Progenitor cell of endocrine pancreas (in vitro differentiated cells): ENCODE measurements at regions not wholly inside any gene's neighbourhood (a gene's known extent, or its start where the extent isn't known, plus 50 kb on each side); places are given as distances from the start of the nearest gene placed in this dataset.

Experiments
- DNase-seq: peaks from one replicate; pipeline ENCODE4 v3.0.0; 2021; ENCODE audit warnings: low spot score; ENCODE audit not compliant: unreplicated experiment
- H3K27ac Mint-ChIP-seq: 2 replicates; pipeline ENCODE4 v1.8.0; 2021; ENCODE audit warnings: mild to moderate bottlenecking, moderate library complexity, mixed read lengths
- H3K27me3 Mint-ChIP-seq: 2 replicates; pipeline ENCODE4 v1.8.0; 2021; ENCODE audit warnings: mixed read lengths
- H3K36me3 Mint-ChIP-seq: 2 replicates; pipeline ENCODE4 v1.8.0; 2022; ENCODE audit warnings: mixed read lengths; ENCODE audit not compliant: insufficient read depth
- H3K4me1 Mint-ChIP-seq: 2 replicates; pipeline ENCODE4 v1.8.0; 2021; ENCODE audit warnings: low read depth, mixed read lengths
- H3K4me3 Mint-ChIP-seq: 2 replicates; pipeline ENCODE4 v1.8.0; 2021; ENCODE audit warnings: low read depth, mild to moderate bottlenecking, moderate library complexity, mixed read lengths
- H3K9me3 Mint-ChIP-seq: 2 replicates; pipeline ENCODE4 v1.8.0; 2021; ENCODE audit warnings: low read depth, mixed read lengths
- TF ChIP-seq, protein P1 (sequence below): fragments of 200-600 bp; sonication (generic); IDR thresholded peaks from one replicate; pipeline ENCODE4 v1.5.0; 2021; ENCODE audit warnings: antibody characterized with exemption, mild to moderate bottlenecking; ENCODE audit not compliant: unreplicated experiment

- H3K36me3 Mint-ChIP-seq = no peaks in the 10 kb centered on the region
- DNase-seq = no peak
- H3K27me3 Mint-ChIP-seq = peaks cover 5% of the 10 kb centered on the region
- no peaks in the 10 kb centered on the region for H3K9me3 Mint-ChIP-seq
- TF ChIP-seq, protein P1, sequence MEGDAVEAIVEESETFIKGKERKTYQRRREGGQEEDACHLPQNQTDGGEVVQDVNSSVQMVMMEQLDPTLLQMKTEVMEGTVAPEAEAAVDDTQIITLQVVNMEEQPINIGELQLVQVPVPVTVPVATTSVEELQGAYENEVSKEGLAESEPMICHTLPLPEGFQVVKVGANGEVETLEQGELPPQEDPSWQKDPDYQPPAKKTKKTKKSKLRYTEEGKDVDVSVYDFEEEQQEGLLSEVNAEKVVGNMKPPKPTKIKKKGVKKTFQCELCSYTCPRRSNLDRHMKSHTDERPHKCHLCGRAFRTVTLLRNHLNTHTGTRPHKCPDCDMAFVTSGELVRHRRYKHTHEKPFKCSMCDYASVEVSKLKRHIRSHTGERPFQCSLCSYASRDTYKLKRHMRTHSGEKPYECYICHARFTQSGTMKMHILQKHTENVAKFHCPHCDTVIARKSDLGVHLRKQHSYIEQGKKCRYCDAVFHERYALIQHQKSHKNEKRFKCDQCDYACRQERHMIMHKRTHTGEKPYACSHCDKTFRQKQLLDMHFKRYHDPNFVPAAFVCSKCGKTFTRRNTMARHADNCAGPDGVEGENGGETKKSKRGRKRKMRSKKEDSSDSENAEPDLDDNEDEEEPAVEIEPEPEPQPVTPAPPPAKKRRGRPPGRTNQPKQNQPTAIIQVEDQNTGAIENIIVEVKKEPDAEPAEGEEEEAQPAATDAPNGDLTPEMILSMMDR = no peak
- no peak overlapping the region for H3K4me3 Mint-ChIP-seq
- peaks cover 3% of the 10 kb centered on the region for H3K4me1 Mint-ChIP-seq
- no peak overlapping the region for H3K27ac Mint-ChIP-seq
Observed at GRCh38 chr1:227424953-227425352, 106.7 kb upstream of the CDC42BPA start.

DNA sequence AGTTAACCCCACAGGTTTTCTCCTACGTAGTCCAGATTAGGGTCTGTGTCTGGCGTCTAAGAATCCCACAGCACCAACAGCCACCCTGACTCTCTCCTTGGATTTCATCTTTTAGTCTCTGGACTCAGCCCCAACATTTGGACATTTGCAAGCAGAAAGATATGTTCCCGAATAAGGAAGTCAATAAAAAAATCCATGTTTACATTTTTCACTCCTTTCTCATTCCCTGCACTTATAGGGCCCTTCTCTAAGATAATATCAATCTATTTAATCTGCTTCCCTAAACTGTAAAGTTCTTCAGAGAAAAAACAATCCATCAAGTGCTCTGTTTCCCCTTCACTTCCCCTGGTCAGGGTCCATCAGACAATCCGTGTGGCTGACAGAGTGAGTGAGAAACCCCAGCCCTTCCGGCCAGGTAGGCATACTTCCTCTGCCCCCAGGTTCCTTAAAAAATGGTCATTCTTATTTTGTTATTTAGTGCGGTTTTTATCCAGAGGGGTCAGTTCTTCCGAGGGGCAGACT lies 105.9 kb upstream of the CDC42BPA start:
- H3K9me3 Mint-ChIP-seq = no peaks in the 10 kb centered on the region
- no peak overlapping the region for H3K27ac Mint-ChIP-seq
- no peak overlapping the region for H3K4me3 Mint-ChIP-seq
- H3K27me3 Mint-ChIP-seq = peaks cover 5% of the 10 kb centered on the region
- H3K36me3 Mint-ChIP-seq = no peaks in the 10 kb centered on the region
- TF ChIP-seq, protein P1 = no peak
- peaks cover 1% of the 10 kb centered on the region for H3K4me1 Mint-ChIP-seq
- DNase-seq = no peak

- no peak for DNase-seq
- Mint-ChIP-seq H3K4me1 (no peaks in the 10 kb centered on the region), H3K36me3 (no peaks in the 10 kb centered on the region), H3K27me3 (peaks cover 5% of the 10 kb centered on the region), H3K27ac (no peak overlapping the region), H3K9me3 (no peaks in the 10 kb centered on the region), H3K4me3 (no peak overlapping the region)
- TF ChIP-seq, protein P1 = no peak
Observed at GRCh38 chr1:227422581-227422980, 104.3 kb upstream of the CDC42BPA start.

- Mint-ChIP-seq H3K4me1 (no peaks in the 10 kb centered on the region), H3K27ac (no peak overlapping the region), H3K9me3 (no peaks in the 10 kb centered on the region), H3K4me3 (no peak overlapping the region), H3K36me3 (no peaks in the 10 kb centered on the region), H3K27me3 (peaks cover 5% of the 10 kb centered on the region)
- no peak for DNase-seq
- TF ChIP-seq, protein P1 = no peak
Observed at GRCh38 chr1:227420147-227420546, 101.9 kb upstream of the CDC42BPA start.

DNA sequence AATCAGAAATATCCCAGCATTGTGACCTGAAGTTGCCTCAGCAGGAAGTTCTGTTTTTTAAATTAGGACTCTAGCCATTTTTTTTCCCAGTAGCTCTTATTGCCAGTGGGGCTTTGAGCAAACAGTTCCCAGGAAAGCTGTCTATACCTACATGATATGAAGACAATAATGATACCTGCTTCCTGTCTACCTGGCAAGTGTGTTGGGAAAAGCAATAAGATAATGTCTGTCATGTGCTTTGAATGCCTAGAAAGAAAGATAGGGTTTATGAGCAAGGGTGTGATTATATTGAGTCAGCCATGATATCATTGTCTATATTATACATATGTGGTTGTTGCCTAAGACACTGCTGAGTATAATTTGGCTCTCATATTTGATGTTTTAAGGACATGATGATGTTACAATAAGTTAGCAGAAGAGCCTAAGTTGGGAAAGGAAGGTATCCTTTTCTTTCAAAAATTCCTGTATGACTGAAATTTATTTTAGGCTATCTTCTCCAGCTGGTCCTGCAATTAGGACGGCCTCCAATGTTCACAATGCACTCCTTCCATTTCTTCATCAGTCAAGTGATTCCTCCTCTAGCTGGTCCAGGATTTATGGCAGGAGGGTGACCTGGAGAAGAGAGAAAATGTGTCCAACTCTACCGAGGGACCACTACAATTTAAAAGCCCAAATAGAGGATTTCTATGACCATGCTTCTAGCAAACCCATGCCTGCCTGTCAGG lies 99.6 kb upstream of the CDC42BPA start:
- Mint-ChIP-seq H3K27me3 (peaks cover 5% of the 10 kb centered on the region), H3K36me3 (no peaks in the 10 kb centered on the region), H3K9me3 (no peaks in the 10 kb centered on the region), H3K4me1 (no peaks in the 10 kb centered on the region), H3K4me3 (no peak overlapping the region), H3K27ac (no peak overlapping the region)
- no peak for DNase-seq
- TF ChIP-seq, protein P1 = no peak
